HG03575 (cell line): ENCODE measurements at regions not wholly inside any gene's neighbourhood (a gene's known extent, or its start where the extent isn't known, plus 50 kb on each side); places are given as distances from the start of the nearest gene placed in this dataset.
"Not testable (repeated sequence)": the region's sequence is repeated elsewhere in the genome, so short reads cannot be mapped to it uniquely, and the experiment has no call there.

Experiments
- ATAC-seq: cut with Tn5 transposase; IDR thresholded peaks from one replicate; pipeline ENCODE4 v1.9.1; 2021; ENCODE audit not compliant: unreplicated experiment, insufficient number of reproducible peaks, low FRiP score; ENCODE audit errors: extremely low read depth

GRCh38 chr4:111048316-111048715 lies 425.4 kb upstream of the PITX2 start:
- no peak for ATAC-seq

DNA sequence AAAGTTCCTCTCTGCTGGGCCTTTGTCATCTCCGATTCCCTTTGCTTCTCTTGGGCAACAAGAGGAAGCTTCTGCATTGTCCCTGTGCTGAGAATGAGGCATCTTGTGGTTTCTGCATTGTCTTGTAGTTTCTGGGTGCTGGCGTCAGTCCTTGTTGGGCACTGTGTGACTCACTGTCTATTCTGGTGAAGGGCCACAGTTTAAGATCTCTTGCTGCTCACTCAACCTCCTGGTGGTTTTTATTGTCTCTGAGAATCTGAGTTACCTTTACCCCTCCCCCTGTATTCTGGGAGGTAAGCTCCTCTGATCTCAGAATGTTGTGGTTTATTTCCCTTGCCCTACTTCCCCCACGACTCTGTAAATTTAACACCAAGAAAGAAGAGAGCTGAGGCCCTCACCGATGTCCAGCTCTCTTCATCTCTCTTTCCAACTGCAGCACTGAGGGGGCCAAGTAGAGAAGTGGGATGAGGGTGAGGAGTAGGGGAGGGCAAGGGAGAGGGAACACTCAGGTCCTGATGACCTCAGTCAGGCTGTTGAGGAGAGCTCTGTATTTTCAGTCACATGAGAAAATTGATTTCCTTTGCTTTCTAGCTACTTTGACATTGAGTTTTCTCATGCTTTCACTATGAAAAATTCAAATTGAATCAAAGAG lies 441.6 kb upstream of the PITX2 start:
- ATAC-seq, result no peak

DNA sequence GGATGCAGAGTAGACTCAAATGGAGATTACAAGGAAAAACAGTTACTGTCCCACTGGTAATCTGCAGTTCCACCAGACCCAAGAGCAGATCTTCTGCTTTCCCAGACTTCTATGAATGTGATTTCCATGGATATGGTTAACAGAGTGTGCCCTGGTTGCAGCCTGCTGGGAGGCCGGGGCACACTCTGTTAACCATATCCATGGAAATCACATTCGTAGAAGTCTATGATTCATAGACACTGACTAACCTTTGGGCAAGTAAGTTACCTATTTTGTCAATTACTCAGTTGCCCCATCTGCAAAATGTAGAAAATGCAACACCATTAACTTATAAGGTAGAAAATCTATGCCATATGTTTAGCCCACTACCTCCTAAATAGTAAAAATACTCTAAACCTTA lies 443.1 kb upstream of the PITX2 start:
- no peak for ATAC-seq

- no peak for ATAC-seq
Observed at GRCh38 chr4:111066447-111066846, 443.6 kb upstream of the PITX2 start.

DNA sequence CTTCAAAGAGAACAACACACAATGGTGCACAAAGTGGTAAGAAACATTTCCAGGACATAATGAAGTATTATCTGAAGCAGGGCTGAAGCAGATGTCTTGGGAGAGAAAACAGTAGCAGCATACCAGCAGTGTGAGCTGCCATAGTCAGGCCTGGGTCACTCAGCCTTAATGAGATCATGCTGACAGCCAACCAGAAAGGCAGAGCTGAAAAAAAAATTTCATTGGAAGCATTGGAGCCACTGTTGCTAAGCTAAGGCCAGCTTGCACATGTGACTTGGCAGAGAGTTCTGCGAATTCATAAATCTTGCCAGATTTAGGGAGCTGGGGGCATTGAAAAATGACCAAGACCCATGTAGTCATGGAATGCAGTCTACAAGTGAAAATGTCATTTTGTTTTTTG lies 444.0 kb upstream of the PITX2 start:
- ATAC-seq, result no peak

DNA sequence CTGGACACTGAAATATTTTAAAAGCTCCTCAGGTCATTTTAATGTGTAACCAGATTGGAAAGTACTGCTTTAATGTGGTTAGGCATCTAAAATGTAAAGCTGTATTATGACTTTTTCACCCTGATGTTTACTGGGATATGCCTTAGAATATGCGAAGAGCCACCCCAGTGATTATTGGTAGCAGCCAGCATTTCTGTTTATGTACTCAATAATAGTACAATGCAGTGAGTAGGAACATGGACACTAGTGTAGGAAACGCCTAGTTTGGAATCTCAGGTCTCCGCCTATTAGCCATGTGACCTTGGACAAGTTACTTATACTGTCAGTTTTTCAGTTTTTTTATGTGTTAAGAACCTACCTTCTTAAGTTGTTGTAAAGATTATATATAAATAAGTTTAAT lies 446.0 kb upstream of the PITX2 start:
- no peak for ATAC-seq

DNA sequence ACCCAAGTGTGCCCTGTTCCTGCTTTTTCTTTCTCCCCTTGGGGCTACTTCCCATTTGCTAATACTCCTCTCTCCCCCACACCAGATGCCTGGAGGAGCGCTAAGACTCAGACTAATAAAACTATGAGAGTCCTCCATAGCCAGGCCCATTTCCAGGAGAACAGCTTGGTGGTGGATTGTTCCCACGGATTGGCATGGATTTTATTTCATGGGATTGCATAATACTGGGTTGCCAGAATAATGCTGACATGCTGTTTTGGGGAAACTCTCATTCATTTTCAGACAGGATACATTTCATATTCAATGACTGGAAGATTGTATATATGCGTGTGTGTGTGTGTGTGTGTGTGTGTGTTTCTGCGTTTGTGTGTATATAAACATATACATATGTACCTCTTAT lies 447.5 kb upstream of the PITX2 start:
- no peak for ATAC-seq

DNA sequence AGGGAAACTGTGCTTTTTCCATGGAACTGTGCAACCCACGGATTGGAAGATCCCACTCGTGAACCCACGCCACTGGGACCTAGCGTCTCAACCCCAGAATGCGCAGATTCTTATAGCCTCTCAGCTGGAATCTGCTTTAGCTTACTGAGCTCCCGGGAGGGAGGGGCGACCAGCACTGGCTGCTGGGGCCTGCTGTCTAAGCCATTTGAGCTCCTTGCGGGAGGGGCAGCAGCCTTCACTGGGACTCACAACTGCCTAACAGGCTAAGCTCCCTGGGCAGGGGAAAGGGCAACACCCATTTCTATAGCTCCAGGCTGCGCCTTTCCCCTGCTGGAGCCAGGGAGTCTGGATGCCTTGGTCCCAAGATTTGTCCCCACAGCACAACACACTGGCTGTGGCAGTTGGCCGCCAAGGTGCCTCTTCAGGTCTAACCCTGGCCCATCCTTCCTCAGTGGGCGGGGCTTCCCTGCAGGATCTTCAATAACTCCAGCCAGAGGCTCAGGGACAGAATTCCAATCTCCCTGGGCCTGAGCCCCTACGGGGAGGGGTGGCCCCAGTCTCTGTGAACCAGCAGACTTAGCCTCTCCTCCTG lies 451.7 kb upstream of the PITX2 start:
- no peak for ATAC-seq

DNA sequence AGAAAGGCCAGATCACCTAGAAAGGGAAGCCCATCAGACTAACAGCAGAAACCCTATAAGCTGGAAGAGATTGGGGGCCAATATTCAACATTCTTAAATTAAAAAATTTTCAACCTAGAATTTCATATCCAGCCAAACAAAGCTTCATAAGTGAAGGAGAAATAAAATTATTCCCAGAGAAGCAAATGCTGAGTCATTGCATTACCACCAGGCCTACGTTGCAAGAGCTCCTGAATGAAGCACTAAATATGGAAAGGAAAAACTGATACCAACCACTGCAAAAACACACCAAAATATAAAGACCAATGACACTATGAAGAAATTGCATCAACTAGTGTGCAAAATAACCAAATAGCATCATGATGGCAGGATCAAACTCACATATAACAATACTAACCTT lies 453.4 kb upstream of the PITX2 start:
- ATAC-seq, result not testable (repeated sequence)

GRCh38 chr4:111108153-111108552 lies 485.3 kb upstream of the PITX2 start:
- ATAC-seq, result no peak

DNA sequence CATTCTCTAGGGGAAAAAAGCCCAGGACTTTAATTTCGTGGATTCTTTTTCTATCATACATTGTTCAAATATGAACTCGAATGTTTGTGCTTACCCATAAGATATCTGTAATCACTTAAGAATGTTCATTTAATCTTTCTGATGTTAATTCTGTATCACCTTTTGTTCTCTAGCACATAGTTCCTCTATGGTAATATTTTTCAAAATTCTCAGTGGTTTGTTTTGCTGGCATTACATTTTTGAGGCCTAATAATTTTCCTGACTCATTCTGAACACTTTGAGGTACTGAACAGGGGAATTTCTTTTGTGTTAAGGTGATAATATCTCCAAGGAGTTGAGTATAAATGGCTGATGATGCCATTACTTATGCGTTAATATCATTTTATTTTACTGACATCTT lies 490.7 kb upstream of the PITX2 start:
- ATAC-seq, result no peak

DNA sequence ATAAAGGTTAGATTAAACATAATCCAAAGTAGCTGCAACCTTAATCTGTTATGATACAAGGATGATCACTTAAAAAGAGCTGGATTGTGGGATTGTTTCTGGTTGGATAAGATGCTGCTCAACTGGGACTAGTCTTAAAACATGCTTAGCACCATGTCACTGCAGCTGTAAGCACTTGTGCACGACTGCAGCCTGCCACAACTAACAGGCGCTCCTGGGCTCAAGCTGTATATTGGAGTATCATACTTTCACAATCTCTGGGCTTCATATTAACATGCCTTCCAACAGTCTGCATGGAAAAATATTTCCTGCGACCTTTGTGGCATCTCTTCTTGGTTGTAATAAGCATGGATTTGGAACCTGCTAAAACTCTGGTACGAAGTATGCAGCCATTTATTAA lies 493.0 kb upstream of the PITX2 start:
- ATAC-seq, result no peak

GRCh38 chr4:111120191-111120590 lies 497.3 kb upstream of the PITX2 start:
- no peak for ATAC-seq

GRCh38 chr4:111126340-111126739 lies 503.5 kb upstream of the PITX2 start:
- ATAC-seq, result no peak

- no peak for ATAC-seq
Observed at GRCh38 chr4:111127841-111128240, 505.0 kb upstream of the PITX2 start.

DNA sequence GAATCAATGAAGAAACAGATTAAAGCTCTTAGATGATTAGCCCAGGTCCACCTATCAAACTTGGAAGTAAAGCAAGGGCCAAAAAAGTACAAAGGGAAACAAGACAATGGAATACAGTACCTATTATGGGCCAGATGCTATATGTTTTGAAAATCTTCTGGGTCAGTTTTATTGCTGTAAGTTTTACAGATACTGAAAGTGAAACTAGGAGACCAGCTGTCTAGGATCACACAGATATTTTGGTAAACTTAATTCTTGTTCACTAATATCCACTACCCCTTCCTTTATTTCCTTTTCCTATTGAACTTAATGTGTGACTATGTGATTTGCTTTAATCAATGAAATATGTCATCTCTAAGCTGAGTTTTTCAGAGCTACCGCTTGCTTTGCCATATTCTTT lies 505.4 kb upstream of the PITX2 start:
- no peak for ATAC-seq

DNA sequence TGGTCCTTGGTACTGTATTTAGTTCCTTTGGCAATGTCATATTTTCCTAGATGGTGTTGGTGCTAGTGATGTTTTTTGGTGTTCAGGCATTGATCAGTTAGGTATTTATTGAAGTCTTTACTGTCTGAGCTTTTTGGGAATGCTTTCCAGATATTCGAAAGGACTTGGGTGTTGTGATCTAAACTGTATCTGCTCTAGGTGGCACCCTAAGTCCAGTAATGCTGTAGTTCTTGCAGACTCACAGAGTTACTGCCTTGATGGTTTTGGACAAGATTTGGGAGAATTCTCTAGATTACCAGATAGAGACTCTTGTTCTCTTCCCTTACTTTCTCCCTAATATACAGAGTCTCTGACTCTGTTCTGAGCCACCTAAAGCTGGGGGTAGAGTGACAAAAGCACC lies 513.6 kb upstream of the PITX2 start:
- no peak for ATAC-seq

- ATAC-seq, result no peak
Observed at GRCh38 chr4:111136967-111137366, 514.1 kb upstream of the PITX2 start.

DNA sequence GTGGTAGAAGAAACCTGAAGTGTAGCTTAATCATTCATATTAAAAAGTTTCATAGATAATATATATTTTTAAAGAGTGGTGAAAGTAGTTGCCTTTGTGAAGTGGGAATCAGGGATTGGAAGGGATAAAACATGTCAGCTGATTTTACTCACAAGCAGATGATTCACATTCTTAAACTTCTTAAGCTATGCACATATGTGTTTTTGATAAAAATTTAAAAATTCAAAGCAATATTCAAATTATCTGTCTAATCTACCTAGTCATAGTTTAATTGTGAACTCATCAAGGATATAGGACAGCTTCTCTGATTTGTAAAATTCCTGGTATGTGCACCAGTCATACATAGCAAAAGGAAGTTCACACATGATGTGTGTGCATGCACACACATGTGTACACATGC lies 520.6 kb upstream of the PITX2 start:
- ATAC-seq, result no peak

DNA sequence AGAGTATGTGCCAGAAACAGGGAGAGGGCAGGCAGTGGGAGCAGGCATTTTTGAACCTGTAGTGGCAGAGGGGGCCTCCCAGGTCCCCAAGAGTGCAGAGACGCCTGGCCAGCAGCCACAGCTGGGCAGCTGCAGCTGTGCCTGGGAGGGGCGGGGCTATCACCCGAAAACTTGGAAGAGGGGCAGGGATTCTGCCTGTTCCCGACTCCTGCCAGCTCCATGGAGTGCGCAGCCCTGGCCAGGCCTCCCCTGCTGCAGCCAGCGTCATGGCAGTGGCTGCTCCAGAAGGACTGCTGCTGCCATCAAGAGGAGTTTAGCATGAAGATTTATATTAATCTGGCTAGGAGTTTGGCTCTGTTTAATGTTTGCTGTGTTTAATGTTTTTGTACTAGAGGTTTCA lies 532.1 kb upstream of the PITX2 start:
- ATAC-seq, result no peak

- not testable (repeated sequence) for ATAC-seq
Observed at GRCh38 chr4:111164556-111164955, 541.7 kb upstream of the PITX2 start.
